Fibroblast of villous mesenchyme (primary cell): ENCODE measurements at regions not wholly inside any gene's neighbourhood (a gene's known extent, or its start where the extent isn't known, plus 50 kb on each side); places are given as distances from the start of the nearest gene placed in this dataset.
"Not testable (repeated sequence)": the region's sequence is repeated elsewhere in the genome, so short reads cannot be mapped to it uniquely, and the experiment has no call there.

Source experiments
- DNase-seq: peaks from one replicate; pipeline ENCODE4 v3.0.0-alpha.2; 2010; ENCODE audit warnings: low read depth
- H3K4me3 ChIP-seq: 2 replicates; pipeline ENCODE4 v1.5.1; 2011; ENCODE audit warnings: low read depth, mild to moderate bottlenecking, low read length
- CTCF ChIP-seq: IDR thresholded peaks from 2 replicates; pipeline ENCODE4 v1.5.1; 2012; ENCODE audit warnings: low read depth, mild to moderate bottlenecking, low read length; ENCODE audit not compliant: insufficient read depth

GRCh38 chr1:47491341-47491753 is 53.5 kb downstream of the FOXD2 start:
- no peak overlapping the region for H3K4me3 ChIP-seq
- DNase-seq = no peak
- TF ChIP-seq CTCF = no peak

DNA sequence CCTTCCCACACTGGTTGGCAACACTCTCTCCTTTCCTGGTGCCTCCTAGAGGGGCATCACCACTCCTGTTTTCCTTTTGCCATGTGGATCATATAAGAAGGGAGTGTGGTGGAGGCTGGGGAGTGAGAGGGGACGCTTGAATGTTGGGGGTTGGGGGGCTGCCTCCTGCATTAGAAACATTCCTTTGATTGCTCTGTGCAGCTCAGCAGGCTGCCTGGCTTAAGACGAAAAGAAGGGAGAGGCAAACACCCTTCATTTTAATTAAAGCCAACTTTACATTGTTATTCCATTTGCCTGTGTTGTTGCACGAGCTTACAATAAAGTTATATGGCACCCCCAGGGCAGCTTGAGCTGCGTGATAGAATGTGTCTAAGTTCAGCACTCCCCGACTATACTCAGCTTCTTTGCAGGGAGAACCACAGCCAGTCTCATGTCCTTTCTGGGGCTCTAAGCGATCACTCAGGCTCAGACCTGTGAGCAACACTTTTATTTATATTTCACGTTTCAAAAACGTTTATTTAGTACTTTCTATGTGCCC is 57.4 kb downstream of the FOXD2 start:
- TF ChIP-seq CTCF = no peak
- no peak for DNase-seq
- H3K4me3 ChIP-seq = no peak overlapping the region

GRCh38 chr1:47498551-47498950 is 60.7 kb downstream of the FOXD2 start:
- H3K4me3 ChIP-seq = no peak overlapping the region
- DNase-seq = no peak
- TF ChIP-seq CTCF = no peak

- DNase-seq = no peak
- no peak for TF ChIP-seq CTCF
- H3K4me3 ChIP-seq = no peak overlapping the region
These were observed 63.2 kb downstream of the FOXD2 start for GRCh38 chr1:47501069-47501468.

GRCh38 chr1:47502746-47503370 is 65.0 kb downstream of the FOXD2 start:
- no peak for DNase-seq
- H3K4me3 ChIP-seq = no peak overlapping the region
- no peak for TF ChIP-seq CTCF

DNA sequence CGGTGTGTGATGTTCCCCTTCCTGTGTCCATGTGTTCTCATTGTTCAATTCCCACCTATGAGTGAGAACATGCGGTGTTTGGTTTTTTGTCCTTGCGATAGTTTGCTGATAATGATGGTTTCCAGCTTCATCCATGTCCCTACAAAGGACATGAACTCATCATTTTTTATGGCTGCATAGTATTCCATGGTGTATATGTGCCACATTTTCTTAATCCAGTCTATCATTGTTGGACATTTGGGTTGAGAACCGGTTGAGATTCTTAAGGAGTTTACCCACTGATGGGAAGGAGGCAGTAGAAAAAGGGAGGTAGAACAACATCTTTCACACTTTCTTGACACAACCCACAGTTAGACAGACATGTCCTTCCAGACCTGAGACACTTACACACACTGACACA is 67.0 kb downstream of the FOXD2 start:
- H3K4me3 ChIP-seq, DNase-seq: not testable (repeated sequence)

- DNase-seq = no peak
- H3K4me3 ChIP-seq = no peak overlapping the region
- TF ChIP-seq CTCF = no peak
These were observed 67.4 kb downstream of the FOXD2 start for GRCh38 chr1:47505267-47505666.
